Vagina (tissue), 2 donors: ENCODE measurements at regions not wholly inside any gene's neighbourhood (a gene's known extent, or its start where the extent isn't known, plus 50 kb on each side); places are given as distances from the start of the nearest gene placed in this dataset.

ENCODE experiments used
- DNase-seq, 2 donors: peaks; one replicate each; pipeline ENCODE4 v3.0.0-alpha.2; 2017; ENCODE audit errors: extremely low spot score in 2 of 2
- H3K27ac ChIP-seq: fragments of 200-600 bp; sonication (generic); one replicate; pipeline ENCODE4 v1.5.1; 2019
- H3K27me3 ChIP-seq: fragments of 200-600 bp; sonication (generic); one replicate; pipeline ENCODE4 v1.5.1; 2019
- H3K36me3 ChIP-seq, 2 donors: fragments of 200-600 bp; sonication (generic); one replicate each; pipeline ENCODE4 v1.5.1; 2017 to 2019
- H3K4me1 ChIP-seq: fragments of 200-600 bp; sonication (generic); one replicate; pipeline ENCODE4 v1.5.1; 2019
- H3K4me3 ChIP-seq, 2 donors: fragments of 200-600 bp; sonication (generic); 1 replicate in 1 of 2; 2 replicates in 1 of 2; pipeline ENCODE4 v1.5.1; 2016 to 2019
- H3K9me3 ChIP-seq: fragments of 200-600 bp; sonication (generic); one replicate; pipeline ENCODE4 v1.5.1; 2019
- POLR2A ChIP-seq, 2 donors: fragments of 450-650 bp; IDR thresholded peaks; one replicate each; pipeline ENCODE4 v1.6.1; 2017; ENCODE audit warnings: antibody characterized with exemption in 2 of 2, mild to moderate bottlenecking in 2 of 2, moderate library complexity in 2 of 2
- POLR2AphosphoS5 ChIP-seq, 2 donors: sonication (generic); formaldehyde crosslinking; IDR thresholded peaks; one replicate each; pipeline ENCODE4 v1.9.0; 2017; ENCODE audit warnings: antibody characterized with exemption in 2 of 2, mild to moderate bottlenecking in 2 of 2, low read depth in 1 of 2; ENCODE audit not compliant: insufficient read depth in 1 of 2
- intact Hi-C: fragments of 100-400 bp; cut with DNase I; formaldehyde crosslinking; loops from one replicate; pipeline ENCODE4 v1.15.1; 2023
- TF ChIP-seq, protein P1 (sequence below), 3 experiments: fragments of 450-650 bp in 2 of 3; fragments of 200-600 bp in 1 of 3; sonication (generic) in 1 of 3; IDR thresholded peaks; one replicate each; pipeline ENCODE4 v1.5.1; 2017 to 2019; ENCODE audit warnings: antibody characterized with exemption in 3 of 3, mild to moderate bottlenecking in 2 of 3, moderate library complexity in 2 of 3

GRCh38 chr10:107379601-107380000 is 215.1 kb upstream of the SORCS1 start:
- no peak overlapping the region for H3K4me3 ChIP-seq
- no peak overlapping the region for H3K27ac ChIP-seq
- intact Hi-C loops: no loop called here
- no peaks in the 10 kb centered on the region for H3K27me3 ChIP-seq
- H3K9me3 ChIP-seq: no peaks in the 10 kb centered on the region
- H3K36me3 ChIP-seq: no peaks in the 10 kb centered on the region
- no peak for DNase-seq
- TF ChIP-seq, protein P1, sequence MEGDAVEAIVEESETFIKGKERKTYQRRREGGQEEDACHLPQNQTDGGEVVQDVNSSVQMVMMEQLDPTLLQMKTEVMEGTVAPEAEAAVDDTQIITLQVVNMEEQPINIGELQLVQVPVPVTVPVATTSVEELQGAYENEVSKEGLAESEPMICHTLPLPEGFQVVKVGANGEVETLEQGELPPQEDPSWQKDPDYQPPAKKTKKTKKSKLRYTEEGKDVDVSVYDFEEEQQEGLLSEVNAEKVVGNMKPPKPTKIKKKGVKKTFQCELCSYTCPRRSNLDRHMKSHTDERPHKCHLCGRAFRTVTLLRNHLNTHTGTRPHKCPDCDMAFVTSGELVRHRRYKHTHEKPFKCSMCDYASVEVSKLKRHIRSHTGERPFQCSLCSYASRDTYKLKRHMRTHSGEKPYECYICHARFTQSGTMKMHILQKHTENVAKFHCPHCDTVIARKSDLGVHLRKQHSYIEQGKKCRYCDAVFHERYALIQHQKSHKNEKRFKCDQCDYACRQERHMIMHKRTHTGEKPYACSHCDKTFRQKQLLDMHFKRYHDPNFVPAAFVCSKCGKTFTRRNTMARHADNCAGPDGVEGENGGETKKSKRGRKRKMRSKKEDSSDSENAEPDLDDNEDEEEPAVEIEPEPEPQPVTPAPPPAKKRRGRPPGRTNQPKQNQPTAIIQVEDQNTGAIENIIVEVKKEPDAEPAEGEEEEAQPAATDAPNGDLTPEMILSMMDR (IDR thresholded peaks at IDR 0.05): no peak
- TF ChIP-seq POLR2A (IDR thresholded peaks at IDR 0.05): no peak
- no peak for TF ChIP-seq POLR2AphosphoS5 (IDR thresholded peaks at IDR 0.05; ENCODE audit: insufficient read depth in 1 of 2, low read depth in 1 of 2)
- H3K4me1 ChIP-seq: no peaks in the 10 kb centered on the region

GRCh38 chr10:107371801-107372200 is 207.3 kb upstream of the SORCS1 start:
- Histone ChIP-seq H3K9me3 (no peaks in the 10 kb centered on the region), H3K4me3 (no peak overlapping the region), H3K4me1 (no peaks in the 10 kb centered on the region), H3K36me3 (no peaks in the 10 kb centered on the region), H3K27me3 (no peaks in the 10 kb centered on the region), H3K27ac (no peak overlapping the region)
- TF ChIP-seq POLR2A (IDR thresholded peaks at IDR 0.05): no peak
- TF ChIP-seq POLR2AphosphoS5 (IDR thresholded peaks at IDR 0.05; ENCODE audit: insufficient read depth in 1 of 2, low read depth in 1 of 2): no peak
- TF ChIP-seq, protein P1 (IDR thresholded peaks at IDR 0.05): no peak
- no peak for DNase-seq
- intact Hi-C loops: no loop called here

- intact Hi-C loops: no loop called here
Observed at GRCh38 chr10:107364872-107365271, 200.4 kb upstream of the SORCS1 start.

GRCh38 chr10:107362306-107362705 is 197.8 kb upstream of the SORCS1 start:
- H3K27ac ChIP-seq: no peak overlapping the region
- no peaks in the 10 kb centered on the region for H3K27me3 ChIP-seq
- no peaks in the 10 kb centered on the region for H3K4me1 ChIP-seq
- intact Hi-C loops: no loop called here
- H3K36me3 ChIP-seq: no peaks in the 10 kb centered on the region
- TF ChIP-seq POLR2AphosphoS5 (IDR thresholded peaks at IDR 0.05; ENCODE audit: insufficient read depth in 1 of 2, low read depth in 1 of 2) (no peak), POLR2A (IDR thresholded peaks at IDR 0.05) (no peak)
- TF ChIP-seq, protein P1 (IDR thresholded peaks at IDR 0.05): no peak
- no peaks in the 10 kb centered on the region for H3K9me3 ChIP-seq
- no peak overlapping the region for H3K4me3 ChIP-seq
- no peak for DNase-seq

More at GRCh38 chr10:107364872-107365271, 200.4 kb upstream of the SORCS1 start:
- Histone ChIP-seq H3K9me3 (no peaks in the 10 kb centered on the region), H3K4me1 (no peaks in the 10 kb centered on the region), H3K27ac (no peak overlapping the region), H3K27me3 (no peaks in the 10 kb centered on the region), H3K36me3 (no peaks in the 10 kb centered on the region), H3K4me3 (no peak overlapping the region)
- TF ChIP-seq POLR2A (IDR thresholded peaks at IDR 0.05) (no peak), POLR2AphosphoS5 (IDR thresholded peaks at IDR 0.05; ENCODE audit: insufficient read depth in 1 of 2, low read depth in 1 of 2) (no peak)
- TF ChIP-seq, protein P1 (IDR thresholded peaks at IDR 0.05): no peak
- DNase-seq: no peak

- DNase-seq: no peak
- TF ChIP-seq POLR2AphosphoS5 (IDR thresholded peaks at IDR 0.05; ENCODE audit: insufficient read depth in 1 of 2, low read depth in 1 of 2) (no peak), POLR2A (IDR thresholded peaks at IDR 0.05) (no peak)
- TF ChIP-seq, protein P1 (IDR thresholded peaks at IDR 0.05): no peak
- intact Hi-C loops: no loop called here
- Histone ChIP-seq H3K27me3 (no peaks in the 10 kb centered on the region), H3K4me1 (no peaks in the 10 kb centered on the region), H3K4me3 (no peak overlapping the region), H3K27ac (no peak overlapping the region), H3K36me3 (no peaks in the 10 kb centered on the region), H3K9me3 (no peaks in the 10 kb centered on the region)
Observed at GRCh38 chr10:107357033-107357432, 192.5 kb upstream of the SORCS1 start.
